ENCODE measurements at regions not wholly inside any gene's neighbourhood (a gene's known extent, or its start where the extent isn't known, plus 50 kb on each side); places are given as distances from the start of the nearest gene placed in this dataset.

GRCh38 chr16:75818491-75818890 is 92.2 kb upstream of the CPHXL start:
- TF ChIP-seq RAD21 (conservative IDR thresholded peaks at IDR 0.05 in 1 of 2, IDR thresholded peaks at IDR 0.05 in 1 of 2), result no peak
- TF ChIP-seq JUN (IDR thresholded peaks at IDR 0.05), result no peak
- no peak for TF ChIP-seq POLR2AphosphoS2 (conservative IDR thresholded peaks at IDR 0.05; ENCODE audit: low read length)
